ENCODE measurements at regions not wholly inside any gene's neighbourhood (a gene's known extent, or its start where the extent isn't known, plus 50 kb on each side); places are given as distances from the start of the nearest gene placed in this dataset.

GRCh38 chr10:63766745-63767137 is 245.5 kb downstream of the REEP3 start:
- no peak overlapping the region for H3K4me2 ChIP-seq (ENCODE audit: low read length)
- H3K9me3 ChIP-seq (ENCODE audit: low read length) = no peaks in the 10 kb centered on the region
- H3K79me2 ChIP-seq (ENCODE audit: insufficient read depth, low read length) = no peaks in the 10 kb centered on the region
- no peak for TF ChIP-seq EZH2 (IDR thresholded peaks at IDR 0.05; ENCODE audit: borderline replicate concordance, low read length)
- TF ChIP-seq, protein P1, sequence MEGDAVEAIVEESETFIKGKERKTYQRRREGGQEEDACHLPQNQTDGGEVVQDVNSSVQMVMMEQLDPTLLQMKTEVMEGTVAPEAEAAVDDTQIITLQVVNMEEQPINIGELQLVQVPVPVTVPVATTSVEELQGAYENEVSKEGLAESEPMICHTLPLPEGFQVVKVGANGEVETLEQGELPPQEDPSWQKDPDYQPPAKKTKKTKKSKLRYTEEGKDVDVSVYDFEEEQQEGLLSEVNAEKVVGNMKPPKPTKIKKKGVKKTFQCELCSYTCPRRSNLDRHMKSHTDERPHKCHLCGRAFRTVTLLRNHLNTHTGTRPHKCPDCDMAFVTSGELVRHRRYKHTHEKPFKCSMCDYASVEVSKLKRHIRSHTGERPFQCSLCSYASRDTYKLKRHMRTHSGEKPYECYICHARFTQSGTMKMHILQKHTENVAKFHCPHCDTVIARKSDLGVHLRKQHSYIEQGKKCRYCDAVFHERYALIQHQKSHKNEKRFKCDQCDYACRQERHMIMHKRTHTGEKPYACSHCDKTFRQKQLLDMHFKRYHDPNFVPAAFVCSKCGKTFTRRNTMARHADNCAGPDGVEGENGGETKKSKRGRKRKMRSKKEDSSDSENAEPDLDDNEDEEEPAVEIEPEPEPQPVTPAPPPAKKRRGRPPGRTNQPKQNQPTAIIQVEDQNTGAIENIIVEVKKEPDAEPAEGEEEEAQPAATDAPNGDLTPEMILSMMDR (IDR thresholded peaks at IDR 0.05; ENCODE audit: low read length) = no peak
- no peak overlapping the region for H3K27ac ChIP-seq (ENCODE audit: low read depth, low read length, poor library complexity, severe bottlenecking)
- no peaks in the 10 kb centered on the region for H3K36me3 ChIP-seq (ENCODE audit: insufficient read depth, low read length)
- H3K4me1 ChIP-seq (ENCODE audit: insufficient read depth, low read length, severe bottlenecking) = no peaks in the 10 kb centered on the region
- H3K4me3 ChIP-seq (ENCODE audit: low read depth, low read length, poor library complexity, severe bottlenecking) = no peak overlapping the region
- H3F3A ChIP-seq (ENCODE audit: insufficient read depth, low read length) = no peaks in the 10 kb centered on the region
- no peak overlapping the region for H3K9ac ChIP-seq (ENCODE audit: low read length)
- no peak overlapping the region for H2AFZ ChIP-seq (ENCODE audit: low read length)
- H4K20me1 ChIP-seq (ENCODE audit: insufficient read depth, low read length) = no peaks in the 10 kb centered on the region
- H3K27me3 ChIP-seq (ENCODE audit: insufficient read depth, low read length) = no peaks in the 10 kb centered on the region
- H3K9me2 ChIP-seq (ENCODE audit: low read depth, low read length) = no peaks in the 10 kb centered on the region

DNA sequence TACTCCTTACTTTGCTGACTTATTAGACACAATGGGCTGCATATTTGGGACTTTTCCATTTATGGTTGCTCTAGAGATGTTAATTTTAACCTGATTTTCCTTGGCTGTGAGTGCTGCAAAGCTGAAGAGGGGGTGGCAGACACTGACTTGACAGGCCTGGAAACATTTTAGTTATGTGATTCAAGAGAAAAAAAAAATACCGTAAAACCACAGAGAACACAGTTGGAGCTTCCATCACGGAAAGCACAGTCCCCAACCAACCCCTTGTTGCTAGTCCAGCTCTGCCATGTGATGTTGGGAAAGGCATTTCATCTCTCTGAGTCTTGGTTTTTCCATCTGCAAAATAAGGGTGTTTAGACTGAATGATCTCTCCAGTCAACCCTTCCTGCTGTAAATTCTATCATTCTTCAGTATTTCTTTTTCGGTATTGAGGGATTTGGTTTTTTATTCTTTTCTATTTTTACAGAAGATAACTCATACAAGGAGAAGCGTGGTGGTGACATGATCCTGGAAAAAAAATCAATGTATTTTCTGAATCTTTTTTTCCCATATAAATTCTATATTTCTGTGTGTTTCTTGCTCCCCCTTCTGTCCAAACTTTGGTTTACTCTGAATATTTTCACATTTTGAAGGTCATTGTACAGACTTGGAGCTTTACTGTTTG is 246.1 kb downstream of the REEP3 start:
- Histone ChIP-seq H3K4me2 (ENCODE audit: low read length) (no peak overlapping the region), H3K27me3 (ENCODE audit: insufficient read depth, low read length) (no peaks in the 10 kb centered on the region), H3K79me2 (ENCODE audit: insufficient read depth, low read length) (no peaks in the 10 kb centered on the region), H3K4me3 (ENCODE audit: low read depth, low read length, poor library complexity, severe bottlenecking) (no peak overlapping the region), H3K9me3 (ENCODE audit: low read length) (no peaks in the 10 kb centered on the region), H2AFZ (ENCODE audit: low read length) (no peak overlapping the region), H3K27ac (ENCODE audit: low read depth, low read length, poor library complexity, severe bottlenecking) (no peak overlapping the region), H3K36me3 (ENCODE audit: insufficient read depth, low read length) (no peaks in the 10 kb centered on the region), H3K9ac (ENCODE audit: low read length) (no peak overlapping the region), H4K20me1 (ENCODE audit: insufficient read depth, low read length) (no peaks in the 10 kb centered on the region), H3K4me1 (ENCODE audit: insufficient read depth, low read length, severe bottlenecking) (no peaks in the 10 kb centered on the region), H3K9me2 (ENCODE audit: low read depth, low read length) (no peaks in the 10 kb centered on the region), H3F3A (ENCODE audit: insufficient read depth, low read length) (no peaks in the 10 kb centered on the region)
- TF ChIP-seq, protein P1 (IDR thresholded peaks at IDR 0.05; ENCODE audit: low read length) = peak; percentile 42; the same call in 1 of the 2 replicates
- no peak for TF ChIP-seq EZH2 (IDR thresholded peaks at IDR 0.05; ENCODE audit: borderline replicate concordance, low read length)

- Histone ChIP-seq H3K79me2 (ENCODE audit: insufficient read depth, low read length) (no peaks in the 10 kb centered on the region), H3K4me1 (ENCODE audit: insufficient read depth, low read length, severe bottlenecking) (no peaks in the 10 kb centered on the region), H3K27me3 (ENCODE audit: insufficient read depth, low read length) (no peaks in the 10 kb centered on the region), H4K20me1 (ENCODE audit: insufficient read depth, low read length) (no peaks in the 10 kb centered on the region), H3K36me3 (ENCODE audit: insufficient read depth, low read length) (no peaks in the 10 kb centered on the region), H3F3A (ENCODE audit: insufficient read depth, low read length) (no peaks in the 10 kb centered on the region), H2AFZ (ENCODE audit: low read length) (no peak overlapping the region), H3K9ac (ENCODE audit: low read length) (no peak overlapping the region), H3K4me2 (ENCODE audit: low read length) (no peak overlapping the region), H3K9me3 (ENCODE audit: low read length) (no peaks in the 10 kb centered on the region), H3K27ac (ENCODE audit: low read depth, low read length, poor library complexity, severe bottlenecking) (no peak overlapping the region), H3K4me3 (ENCODE audit: low read depth, low read length, poor library complexity, severe bottlenecking) (no peak overlapping the region), H3K9me2 (ENCODE audit: low read depth, low read length) (no peaks in the 10 kb centered on the region)
- TF ChIP-seq EZH2 (IDR thresholded peaks at IDR 0.05; ENCODE audit: borderline replicate concordance, low read length) = no peak
- TF ChIP-seq, protein P1 (IDR thresholded peaks at IDR 0.05; ENCODE audit: low read length) = no peak
These were observed 248.2 kb downstream of the REEP3 start for GRCh38 chr10:63769367-63769766.
